Liver (tissue), 3 donors: ENCODE measurements at regions not wholly inside any gene's neighbourhood (a gene's known extent, or its start where the extent isn't known, plus 50 kb on each side); places are given as distances from the start of the nearest gene placed in this dataset.

ENCODE experiments used
- CTCF ChIP-seq: fragments of 150-350 bp; IDR thresholded peaks from 2 replicates; pipeline ENCODE4 v1.5.1; 2017; ENCODE audit warnings: improper control_type of control experiment, low read depth, low read length; ENCODE audit not compliant: missing input control
- JUND ChIP-seq, 2 donors: IDR thresholded peaks; 2 replicates each; pipeline ENCODE4 v1.6.1; 2016; ENCODE audit warnings: antibody characterized with exemption in 2 of 2
- MAX ChIP-seq: IDR thresholded peaks from 2 replicates; pipeline ENCODE4 v1.6.1; 2016; ENCODE audit warnings: antibody characterized with exemption
- REST ChIP-seq: IDR thresholded peaks from 2 replicates; pipeline ENCODE4 v1.6.1; 2016; ENCODE audit warnings: antibody characterized with exemption, mild to moderate bottlenecking
- donor health status: healthy.
- donor health status: healthy.

GRCh38 chr19:24003537-24003936 lies 83.5 kb upstream of the ZNF254 start:
- TF ChIP-seq REST (no peak), MAX (no peak), CTCF (no peak), JUND (IDR thresholded peaks at IDR 0.05) (no peak)
